ENCODE measurements at regions not wholly inside any gene's neighbourhood (a gene's known extent, or its start where the extent isn't known, plus 50 kb on each side); places are given as distances from the start of the nearest gene placed in this dataset.

DNA sequence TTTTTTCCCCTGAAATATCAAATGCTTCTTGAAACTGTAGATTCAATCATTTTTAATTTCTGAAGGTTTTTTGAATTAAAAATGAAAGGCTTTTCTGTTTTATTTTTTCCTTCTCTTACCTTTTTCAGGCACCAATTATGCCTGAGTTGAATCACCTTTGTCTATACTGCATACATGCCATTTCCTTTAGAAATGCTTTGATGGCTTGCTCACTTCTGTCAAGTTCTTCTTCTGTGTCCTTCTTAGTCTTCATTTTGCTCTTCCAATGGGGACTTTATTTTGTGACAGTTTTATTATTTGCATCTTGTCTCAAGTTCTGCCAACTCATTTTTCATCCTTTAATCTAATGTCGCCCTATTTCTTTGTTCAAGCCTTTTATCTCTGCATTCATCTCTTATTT is 121.9 kb upstream of the PRL start:
- Histone ChIP-seq H3K27me3 (no peaks in the 10 kb centered on the region), H3K4me3 (no peak overlapping the region), H3K9me3 (no peaks in the 10 kb centered on the region), H3K27ac (no peak overlapping the region), H3K4me1 (no peaks in the 10 kb centered on the region), H3K36me3 (ENCODE audit: low read depth, missing control alignments) (no peaks in the 10 kb centered on the region)
- intact Hi-C loops (cut with DNase I; ENCODE audit: low total_unique reads) = no loop called here
- TF ChIP-seq POLR2A (IDR thresholded peaks at IDR 0.05) = no peak
- TF ChIP-seq, protein P1, sequence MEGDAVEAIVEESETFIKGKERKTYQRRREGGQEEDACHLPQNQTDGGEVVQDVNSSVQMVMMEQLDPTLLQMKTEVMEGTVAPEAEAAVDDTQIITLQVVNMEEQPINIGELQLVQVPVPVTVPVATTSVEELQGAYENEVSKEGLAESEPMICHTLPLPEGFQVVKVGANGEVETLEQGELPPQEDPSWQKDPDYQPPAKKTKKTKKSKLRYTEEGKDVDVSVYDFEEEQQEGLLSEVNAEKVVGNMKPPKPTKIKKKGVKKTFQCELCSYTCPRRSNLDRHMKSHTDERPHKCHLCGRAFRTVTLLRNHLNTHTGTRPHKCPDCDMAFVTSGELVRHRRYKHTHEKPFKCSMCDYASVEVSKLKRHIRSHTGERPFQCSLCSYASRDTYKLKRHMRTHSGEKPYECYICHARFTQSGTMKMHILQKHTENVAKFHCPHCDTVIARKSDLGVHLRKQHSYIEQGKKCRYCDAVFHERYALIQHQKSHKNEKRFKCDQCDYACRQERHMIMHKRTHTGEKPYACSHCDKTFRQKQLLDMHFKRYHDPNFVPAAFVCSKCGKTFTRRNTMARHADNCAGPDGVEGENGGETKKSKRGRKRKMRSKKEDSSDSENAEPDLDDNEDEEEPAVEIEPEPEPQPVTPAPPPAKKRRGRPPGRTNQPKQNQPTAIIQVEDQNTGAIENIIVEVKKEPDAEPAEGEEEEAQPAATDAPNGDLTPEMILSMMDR (IDR thresholded peaks at IDR 0.05) = no peak
- DNase-seq = no peak
- 94 to 100% methylated on average over 1 of the region's 1 CpG for WGBS, 2 donors

DNA sequence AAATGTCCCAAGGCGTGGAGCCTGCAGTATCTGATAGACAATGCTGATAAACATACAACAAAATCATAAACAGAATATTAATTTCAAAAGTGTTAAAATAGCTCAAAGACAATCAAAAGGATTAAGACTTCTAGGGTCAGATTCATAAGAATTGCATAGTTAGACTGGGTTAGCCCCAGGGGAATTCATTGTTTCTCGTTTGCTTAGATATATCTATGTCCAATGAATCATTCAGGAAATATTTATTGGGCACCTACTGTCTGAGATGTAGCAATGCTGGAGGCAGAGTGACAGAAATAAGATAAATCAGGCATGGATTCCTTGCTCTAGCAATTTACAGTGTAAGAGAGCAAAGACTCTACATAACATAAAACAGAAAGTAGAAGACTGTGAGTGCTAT is 124.4 kb upstream of the PRL start:
- H3K27me3 ChIP-seq = no peaks in the 10 kb centered on the region
- no peak overlapping the region for H3K27ac ChIP-seq
- intact Hi-C loops (cut with DNase I; ENCODE audit: low total_unique reads) = no loop called here
- no peak overlapping the region for H3K4me3 ChIP-seq
- DNase-seq = no peak
- TF ChIP-seq, protein P1 (IDR thresholded peaks at IDR 0.05) = no peak
- no peak for TF ChIP-seq POLR2A (IDR thresholded peaks at IDR 0.05)
- no peaks in the 10 kb centered on the region for H3K36me3 ChIP-seq (ENCODE audit: low read depth, missing control alignments)
- WGBS, 2 donors = 90 to 91% methylated on average over 2 of the region's 2 CpGs
- H3K9me3 ChIP-seq = no peaks in the 10 kb centered on the region
- no peaks in the 10 kb centered on the region for H3K4me1 ChIP-seq

DNA sequence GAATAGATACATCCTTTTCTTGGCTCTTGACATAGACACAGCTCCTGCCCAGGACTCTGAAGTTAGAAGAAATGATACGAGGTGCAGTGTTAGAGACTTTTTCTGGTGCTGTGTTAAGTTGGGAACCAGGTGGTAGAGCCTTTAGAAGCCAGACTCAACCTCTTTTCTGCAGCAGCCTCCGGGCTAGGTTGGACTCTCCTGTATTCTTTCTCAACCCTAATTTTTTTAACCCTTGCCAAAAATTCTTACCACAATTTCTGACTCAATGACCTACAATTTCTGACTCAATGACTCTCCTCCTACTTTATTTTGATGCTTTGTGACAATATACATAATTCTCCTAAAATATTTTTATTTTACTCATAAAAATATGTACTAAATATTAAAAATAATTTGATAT is 127.4 kb upstream of the PRL start:
- intact Hi-C loops (cut with DNase I; ENCODE audit: low total_unique reads) = no loop called here
- no peak overlapping the region for H3K4me3 ChIP-seq
- no peaks in the 10 kb centered on the region for H3K4me1 ChIP-seq
- no peaks in the 10 kb centered on the region for H3K36me3 ChIP-seq (ENCODE audit: low read depth, missing control alignments)
- H3K27me3 ChIP-seq = no peaks in the 10 kb centered on the region
- no peak overlapping the region for H3K27ac ChIP-seq
- DNase-seq = no peak
- 84 to 88% methylated on average over 2 of the region's 2 CpGs for WGBS, 2 donors
- TF ChIP-seq POLR2A (IDR thresholded peaks at IDR 0.05) = no peak
- no peaks in the 10 kb centered on the region for H3K9me3 ChIP-seq

DNA sequence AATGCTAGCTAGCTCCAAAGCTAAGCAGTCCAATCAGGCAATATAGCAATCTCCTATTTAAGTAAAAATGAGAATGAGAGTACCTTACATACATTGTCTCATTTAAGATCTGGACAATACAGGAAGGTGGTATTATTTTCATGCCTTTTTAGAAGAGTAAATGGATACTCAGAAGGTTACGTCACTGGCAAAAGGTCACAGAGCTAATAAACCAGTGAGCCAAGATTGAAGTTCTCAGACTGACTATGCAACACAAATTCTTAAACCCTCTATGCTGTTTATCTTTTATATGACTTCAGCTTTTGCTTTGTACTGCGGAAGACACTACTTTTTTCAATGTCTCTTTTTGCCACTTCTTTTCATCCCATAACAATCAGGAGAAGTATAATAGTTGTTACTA is 135.2 kb upstream of the PRL start:
- H3K9me3 ChIP-seq = no peaks in the 10 kb centered on the region
- H3K27ac ChIP-seq = no peak overlapping the region
- intact Hi-C loops (cut with DNase I; ENCODE audit: low total_unique reads) = no loop called here
- H3K36me3 ChIP-seq (ENCODE audit: low read depth, missing control alignments) = no peaks in the 10 kb centered on the region
- H3K4me3 ChIP-seq = no peak overlapping the region
- no peak for DNase-seq
- WGBS, 2 donors = 88 to 96% methylated on average over 2 of the region's 2 CpGs
- H3K4me1 ChIP-seq = no peaks in the 10 kb centered on the region
- no peaks in the 10 kb centered on the region for H3K27me3 ChIP-seq
- TF ChIP-seq POLR2A (IDR thresholded peaks at IDR 0.05) = no peak
- TF ChIP-seq, protein P1 (IDR thresholded peaks at IDR 0.05) = no peak

DNA sequence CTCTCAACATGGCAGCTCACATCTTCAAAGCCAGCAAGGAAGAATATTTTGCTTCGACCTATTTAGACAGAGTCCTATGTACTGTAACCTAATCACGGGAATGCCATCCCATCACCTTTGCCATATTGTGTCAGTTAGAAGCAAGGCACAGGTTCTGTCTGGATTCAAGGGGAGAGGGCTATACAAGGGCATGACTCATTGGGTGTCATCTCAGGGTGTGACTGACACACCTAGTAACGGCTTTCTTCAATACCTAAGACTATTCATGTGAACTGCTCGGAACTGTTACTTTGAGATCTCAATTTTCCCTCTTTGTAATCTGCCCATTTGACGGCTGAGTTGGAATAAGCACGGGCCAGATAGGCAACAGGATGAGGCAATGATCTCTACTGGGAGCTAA is 135.6 kb upstream of the HDGFL1 start:
- no peaks in the 10 kb centered on the region for H3K36me3 ChIP-seq (ENCODE audit: low read depth, missing control alignments)
- no peak for TF ChIP-seq POLR2A (IDR thresholded peaks at IDR 0.05)
- TF ChIP-seq, protein P1 (IDR thresholded peaks at IDR 0.05) = no peak

More for the DNA sequence above, 135.6 kb upstream of the HDGFL1 start:
- Histone ChIP-seq H3K27ac (no peak overlapping the region), H3K4me3 (no peak overlapping the region), H3K4me1 (no peaks in the 10 kb centered on the region), H3K9me3 (no peaks in the 10 kb centered on the region), H3K27me3 (no peaks in the 10 kb centered on the region)
- no peak for DNase-seq
- 97% methylated on average over 6 of the region's 6 CpGs for WGBS, 2 donors
- intact Hi-C loops (cut with DNase I; ENCODE audit: low total_unique reads) = no loop called here

Measured in testis (tissue), 2 donors.